Skeletal muscle cell (primary cell): ENCODE measurements at regions not wholly inside any gene's neighbourhood (a gene's known extent, or its start where the extent isn't known, plus 50 kb on each side); places are given as distances from the start of the nearest gene placed in this dataset.
"Not testable (repeated sequence)": the region's sequence is repeated elsewhere in the genome, so short reads cannot be mapped to it uniquely, and the experiment has no call there.

Source experiments
- DNase-seq: peaks from one replicate; pipeline ENCODE4 v3.0.0-alpha.2; 2010; ENCODE audit warnings: low read depth
- H3K4me3 ChIP-seq: 2 replicates; pipeline ENCODE4 v1.5.1; 2011; ENCODE audit warnings: low read depth, mild to moderate bottlenecking, control low read depth, low read length, moderate library complexity

DNA sequence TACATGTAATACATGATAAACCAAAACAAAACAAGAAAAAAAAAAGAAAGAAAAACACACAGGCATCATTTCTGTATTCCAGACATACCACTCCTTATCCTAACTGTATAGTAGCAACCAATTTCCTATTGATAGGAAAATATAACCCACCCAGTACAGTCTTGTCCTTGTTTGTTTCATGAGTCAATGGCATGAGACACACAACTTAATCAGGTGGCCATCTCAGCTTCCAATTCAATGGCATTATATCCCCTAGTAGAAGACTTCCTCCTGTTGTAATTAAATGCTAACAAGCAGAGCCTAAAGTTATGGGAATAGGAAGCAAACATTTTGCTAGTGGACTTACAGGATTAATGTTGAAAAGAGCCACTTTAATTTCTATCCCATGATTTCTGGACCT, 121.0 kb upstream of the NOL4 start:
- H3K4me3 ChIP-seq: no peak overlapping the region
- no peak for DNase-seq

DNA sequence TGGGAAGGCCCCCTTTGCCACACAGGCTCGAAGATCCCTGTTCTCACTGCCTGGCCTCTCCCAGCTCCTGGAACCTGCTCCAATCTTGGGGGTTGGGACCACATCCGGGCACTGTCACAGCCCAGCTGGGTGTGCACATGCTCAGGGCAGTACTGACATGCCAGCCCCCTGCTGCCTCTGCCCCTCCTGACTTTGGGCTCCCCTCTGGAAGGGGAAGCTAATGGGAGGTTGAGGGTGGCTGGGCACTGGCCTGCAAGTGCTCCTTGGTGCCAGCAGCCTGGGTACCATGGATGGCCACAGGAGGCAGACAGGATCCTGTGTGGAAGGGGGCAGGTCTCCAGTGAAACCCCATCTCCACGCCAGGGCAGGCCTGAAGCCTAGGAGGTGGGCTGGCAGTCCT, 126.1 kb upstream of the NOL4 start:
- no peak for DNase-seq
- no peak overlapping the region for H3K4me3 ChIP-seq

DNA sequence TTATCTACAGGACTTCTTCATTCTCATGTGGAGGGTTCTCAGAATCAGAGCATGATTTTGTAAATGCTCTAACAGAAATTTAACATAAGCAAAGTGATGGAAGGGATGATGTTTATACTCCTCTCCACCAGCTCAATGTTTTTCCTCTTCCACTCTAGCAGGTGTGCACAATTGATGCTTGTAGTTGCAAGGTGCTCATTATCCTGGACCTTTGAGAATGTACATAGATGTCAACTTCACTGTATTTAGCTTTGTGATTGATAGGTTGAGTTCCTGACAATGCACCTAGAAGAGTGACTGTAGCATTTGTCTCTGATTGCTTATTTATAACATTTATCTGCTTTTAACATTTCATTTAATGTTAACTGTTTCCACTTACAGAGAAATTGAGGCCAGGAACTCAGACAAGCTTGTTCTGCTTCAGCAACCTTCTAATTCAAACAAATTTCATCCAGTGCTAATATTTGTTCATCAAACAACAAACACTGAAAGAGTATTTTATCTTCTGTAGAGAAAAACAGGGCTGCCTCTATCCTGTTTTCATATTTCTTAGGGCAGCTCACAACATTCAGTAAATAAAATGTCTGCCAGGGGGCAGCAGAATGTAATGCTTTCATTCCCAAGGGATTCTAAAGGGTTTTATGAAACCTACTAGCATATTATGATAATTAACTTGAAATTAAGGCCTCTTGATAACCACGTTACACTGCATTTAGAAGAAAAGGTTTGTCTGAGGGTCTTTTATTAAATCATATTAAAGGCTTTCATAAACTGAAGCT, 127.9 kb upstream of the NOL4 start:
- no peak overlapping the region for H3K4me3 ChIP-seq
- DNase-seq: no peak

DNA sequence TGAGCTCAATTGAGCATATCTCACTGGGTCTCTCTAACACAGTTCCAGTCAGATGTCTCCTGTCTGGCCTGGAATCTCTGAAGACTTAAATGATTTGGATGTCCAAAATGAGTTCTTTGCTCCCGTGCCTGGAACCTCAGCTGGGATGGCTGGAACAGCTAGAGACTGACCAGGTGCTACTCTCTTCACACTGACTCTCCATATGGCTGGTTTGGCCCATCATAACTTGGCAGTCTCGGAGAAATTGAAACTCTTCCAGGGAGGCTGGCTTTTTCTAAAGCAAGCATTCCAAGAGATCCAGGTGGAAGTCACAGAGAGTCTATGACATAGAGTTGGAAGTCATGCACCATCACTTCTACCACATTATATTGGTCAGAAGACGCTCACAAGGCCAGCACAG, 129.6 kb upstream of the NOL4 start:
- no peak overlapping the region for H3K4me3 ChIP-seq
- no peak for DNase-seq

DNA sequence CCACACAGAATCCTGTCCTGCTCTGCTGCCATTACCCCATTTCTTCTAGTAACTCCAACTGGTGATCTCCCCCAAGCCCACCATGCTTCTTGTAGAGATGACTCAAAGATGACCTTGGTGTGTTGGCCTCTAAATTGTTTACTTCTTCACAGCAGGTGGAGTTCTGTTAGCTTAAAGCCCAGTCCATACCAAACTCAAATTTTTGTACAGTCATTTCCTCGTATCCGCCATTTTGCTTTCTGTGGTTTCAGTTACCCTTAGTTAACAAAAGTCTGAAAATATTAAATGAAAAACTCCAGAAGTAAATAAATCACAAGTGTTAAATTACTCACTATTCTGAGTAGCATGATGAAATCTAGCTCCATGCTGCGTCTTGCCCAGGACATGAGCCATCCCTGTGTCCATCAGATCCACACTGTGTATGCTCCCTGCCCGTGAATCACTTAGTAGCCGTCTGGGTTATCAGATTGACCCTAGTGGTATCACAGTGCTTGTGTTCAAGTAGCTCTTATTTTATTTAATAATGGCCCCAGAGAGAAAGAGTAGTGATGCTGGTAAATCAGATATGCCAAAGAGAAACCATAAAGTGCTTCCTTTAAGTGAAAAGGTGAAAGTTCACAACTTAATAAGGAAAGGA, 133.3 kb upstream of the NOL4 start:
- DNase-seq: no peak
- H3K4me3 ChIP-seq: no peak overlapping the region

DNA sequence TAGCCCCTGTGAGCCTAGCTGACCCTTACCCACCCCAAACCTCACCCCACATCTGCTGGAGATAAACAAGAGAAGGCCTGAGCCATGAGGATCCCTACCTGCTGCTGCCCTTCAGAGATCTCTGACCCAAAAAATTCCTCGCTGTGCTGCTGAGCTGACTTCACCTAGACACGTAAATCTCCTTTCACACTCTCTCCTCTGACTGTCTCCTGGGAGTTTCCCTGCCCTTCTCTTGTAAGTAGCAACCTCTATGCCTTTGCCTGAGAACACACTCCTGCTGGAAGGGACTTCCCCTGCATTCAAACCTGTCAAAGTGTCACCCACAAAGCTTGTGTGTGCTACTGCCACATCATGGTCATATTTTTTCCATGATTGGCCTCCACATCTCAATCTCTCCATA, 134.2 kb upstream of the NOL4 start:
- H3K4me3 ChIP-seq: no peak overlapping the region
- no peak for DNase-seq

DNA sequence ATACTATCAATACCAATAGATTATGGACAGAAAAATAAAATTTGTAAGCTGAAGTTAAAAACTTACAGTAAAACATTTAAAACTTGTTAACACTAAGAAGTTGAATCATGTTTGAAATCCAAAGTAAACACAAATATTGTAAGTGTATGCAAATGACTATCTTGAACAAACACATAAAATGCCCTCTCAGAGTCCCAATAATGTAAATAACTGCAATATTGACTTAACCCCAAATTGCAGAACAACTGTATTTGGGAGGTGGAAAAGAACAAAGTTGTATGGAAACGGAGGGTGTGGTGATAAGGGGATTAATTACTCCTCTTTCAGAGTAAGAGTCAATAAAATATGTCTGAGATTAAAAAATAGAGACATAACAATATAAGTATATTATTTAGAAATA, 140.0 kb upstream of the NOL4 start:
- DNase-seq: no peak
- H3K4me3 ChIP-seq: no peak overlapping the region

DNA sequence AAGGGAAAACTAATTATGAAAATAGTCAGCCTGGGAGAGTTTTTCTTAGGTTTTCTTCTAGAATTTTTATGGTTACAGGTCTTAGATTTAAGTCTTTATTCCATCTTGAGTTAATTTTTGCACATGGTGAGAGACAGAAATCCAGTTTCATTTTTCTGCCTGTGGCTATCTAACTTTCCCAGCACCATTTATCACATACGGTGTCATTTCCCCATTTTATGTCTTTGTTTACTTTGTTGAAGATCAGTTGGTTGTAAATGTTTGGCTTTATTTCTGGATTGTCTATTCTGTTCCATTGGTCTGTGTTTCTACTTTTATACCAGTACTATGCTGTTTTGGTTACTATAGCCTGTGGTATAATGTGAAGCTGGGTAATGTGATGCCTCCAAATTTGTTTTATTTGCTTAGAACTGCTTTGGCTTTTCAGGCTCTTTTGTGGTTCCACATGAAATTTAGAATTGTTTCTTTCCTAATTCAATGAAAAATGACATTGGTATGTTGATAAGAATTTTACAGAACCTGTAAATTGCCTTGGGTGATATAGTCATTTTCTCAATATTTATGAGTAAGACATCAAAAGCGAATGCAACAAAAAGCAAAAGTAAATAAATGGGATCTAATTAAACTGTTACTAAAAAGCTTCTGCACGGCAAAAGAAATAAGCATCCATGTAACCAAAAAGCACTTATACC, 146.1 kb upstream of the NOL4 start:
- no peak for DNase-seq
- no peak overlapping the region for H3K4me3 ChIP-seq

DNA sequence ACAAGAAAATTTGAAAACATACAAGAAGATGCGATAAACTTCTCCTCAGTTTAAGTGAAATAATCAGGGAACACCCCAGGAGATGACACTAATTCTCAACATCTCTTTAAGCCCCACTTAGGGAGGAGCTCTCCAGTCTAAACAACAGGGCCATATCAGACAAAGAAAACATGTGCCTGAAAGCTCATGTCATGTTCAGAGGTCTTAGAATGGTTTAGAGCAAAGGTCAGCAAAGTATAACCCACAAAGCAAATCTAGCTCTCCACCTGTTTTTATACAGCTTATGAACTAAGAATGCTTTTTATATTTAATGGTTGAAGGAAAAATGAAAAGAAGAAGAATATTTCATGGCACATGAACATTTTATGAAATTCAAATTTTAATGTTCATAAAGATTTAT, 155.6 kb upstream of the NOL4 start:
- no peak overlapping the region for H3K4me3 ChIP-seq
- DNase-seq: no peak

DNA sequence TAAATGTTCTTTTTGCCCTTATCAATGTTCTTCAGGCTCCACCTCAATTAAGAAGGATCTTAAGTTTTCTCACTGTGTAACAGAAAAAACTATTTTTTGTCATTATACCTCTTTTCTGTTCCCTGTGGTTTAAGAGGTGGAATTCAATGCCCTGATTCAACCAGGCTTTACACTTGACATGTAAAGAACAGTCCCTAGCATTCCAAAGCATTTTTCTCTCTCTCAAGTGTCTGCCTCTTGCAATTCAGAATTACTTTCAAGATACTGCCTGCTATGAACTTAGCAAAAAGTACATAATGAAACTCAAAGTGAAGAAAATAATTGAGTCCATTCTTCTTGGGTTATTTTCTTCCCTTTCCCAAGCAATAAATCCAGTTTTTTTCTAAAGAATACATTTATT, 160.6 kb upstream of the NOL4 start:
- no peak for DNase-seq
- no peak overlapping the region for H3K4me3 ChIP-seq

DNA sequence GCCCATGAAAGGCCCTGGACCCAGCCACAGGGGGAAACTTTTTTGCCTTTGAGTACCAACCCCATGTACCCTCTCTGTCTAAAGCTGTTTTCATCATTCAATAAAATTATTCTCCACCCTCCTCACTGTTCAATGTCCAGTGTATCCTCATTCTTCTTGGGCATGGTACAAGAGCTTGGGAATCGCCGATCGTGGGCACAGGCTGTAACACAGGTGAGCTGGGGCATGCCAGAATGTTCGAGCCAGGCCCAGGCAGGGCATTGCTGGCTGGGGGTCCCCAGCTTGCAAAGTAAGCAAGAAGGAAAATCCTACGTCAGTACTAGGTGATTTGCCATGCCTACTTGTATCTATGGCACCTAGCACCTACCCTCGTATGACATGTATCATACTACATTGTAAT, 162.1 kb upstream of the NOL4 start:
- DNase-seq: no peak

DNA sequence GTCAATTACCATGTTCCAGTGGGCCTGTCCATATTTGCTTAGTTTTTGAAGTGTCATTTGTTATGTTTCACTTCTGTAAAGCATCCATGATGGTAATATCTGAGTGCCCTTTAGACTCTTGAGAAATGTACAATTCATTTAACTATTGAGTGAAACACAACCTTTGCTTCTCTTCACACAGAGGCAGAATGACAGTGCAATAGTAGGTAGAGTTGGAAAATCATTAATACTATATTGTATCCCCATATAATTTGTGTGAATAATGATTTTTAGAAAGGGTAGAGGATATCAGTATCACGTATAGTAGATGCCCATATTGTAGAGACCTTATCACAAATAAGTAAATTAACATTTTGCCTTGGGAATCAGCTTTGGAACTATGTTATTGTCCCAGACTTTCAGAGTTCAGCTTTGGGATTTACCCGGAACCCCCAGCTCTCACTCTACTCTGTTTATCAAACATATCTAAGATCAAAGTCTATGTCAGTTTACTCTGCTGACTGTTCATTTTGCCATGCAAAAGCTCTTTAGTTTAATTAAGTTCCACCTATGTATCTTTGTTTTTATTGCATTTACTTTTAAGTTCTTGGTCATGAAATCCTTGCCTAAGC, 172.7 kb upstream of the NOL4 start:
- H3K4me3 ChIP-seq: no peak overlapping the region
- no peak for DNase-seq

More for the DNA sequence above, 162.1 kb upstream of the NOL4 start:
- no peak overlapping the region for H3K4me3 ChIP-seq

DNA sequence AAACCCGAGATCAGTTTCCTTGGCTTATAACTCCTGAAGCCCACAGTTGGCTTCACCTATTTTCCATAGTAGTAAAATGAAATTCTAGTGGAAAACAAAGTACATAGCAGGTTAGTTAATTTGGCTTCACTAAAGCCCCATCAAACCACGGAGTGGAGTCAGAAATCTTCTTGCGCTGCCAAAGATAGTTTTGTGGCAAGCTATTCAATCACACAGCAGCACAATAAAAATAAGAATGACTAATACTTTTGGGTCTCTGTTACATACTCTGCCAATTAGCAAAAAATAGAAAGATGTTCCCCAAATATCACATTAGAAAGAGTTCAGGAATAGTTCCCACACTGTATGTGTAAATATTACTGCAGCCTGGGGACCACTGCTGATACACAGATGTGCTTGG, 175.2 kb upstream of the NOL4 start:
- DNase-seq: no peak
- H3K4me3 ChIP-seq: no peak overlapping the region

DNA sequence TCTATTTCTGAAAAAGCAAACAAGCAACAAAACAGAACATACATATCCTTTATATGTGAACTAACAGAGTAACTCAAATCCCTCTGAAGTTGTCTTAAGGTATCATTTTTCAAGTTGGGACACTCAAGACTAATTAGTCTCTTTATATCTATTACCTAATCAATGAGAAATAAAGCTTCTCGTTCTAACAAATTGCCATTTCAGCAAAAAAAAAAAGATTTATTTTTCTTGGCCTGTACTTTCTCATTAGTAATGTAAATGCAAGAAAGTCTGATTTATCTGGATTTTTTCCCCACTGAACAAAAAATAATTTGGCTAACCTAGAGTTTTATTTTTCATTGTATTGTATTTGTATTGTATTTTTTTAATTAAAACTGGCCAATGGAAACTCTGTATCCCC, 176.1 kb upstream of the NOL4 start:
- no peak overlapping the region for H3K4me3 ChIP-seq
- DNase-seq: no peak

DNA sequence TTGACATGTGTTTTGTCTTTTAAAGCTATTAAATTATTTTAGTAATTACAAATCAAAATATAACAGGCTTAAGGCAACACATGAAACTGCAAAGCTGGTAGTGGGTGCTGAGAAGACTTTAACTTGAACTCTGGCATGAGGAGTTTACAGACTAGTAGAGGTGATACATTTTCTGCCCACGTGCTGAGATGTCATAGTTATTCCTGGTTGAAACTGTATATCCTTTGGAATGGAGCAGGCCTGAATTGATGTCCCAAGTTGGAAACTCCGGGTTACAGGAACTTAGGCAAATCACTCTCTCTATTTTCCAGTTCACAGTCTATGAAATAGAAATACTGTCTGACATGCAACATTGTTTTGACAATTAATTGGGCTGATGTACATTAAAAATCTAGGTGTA, 177.1 kb upstream of the NOL4 start:
- no peak overlapping the region for H3K4me3 ChIP-seq
- DNase-seq: no peak

DNA sequence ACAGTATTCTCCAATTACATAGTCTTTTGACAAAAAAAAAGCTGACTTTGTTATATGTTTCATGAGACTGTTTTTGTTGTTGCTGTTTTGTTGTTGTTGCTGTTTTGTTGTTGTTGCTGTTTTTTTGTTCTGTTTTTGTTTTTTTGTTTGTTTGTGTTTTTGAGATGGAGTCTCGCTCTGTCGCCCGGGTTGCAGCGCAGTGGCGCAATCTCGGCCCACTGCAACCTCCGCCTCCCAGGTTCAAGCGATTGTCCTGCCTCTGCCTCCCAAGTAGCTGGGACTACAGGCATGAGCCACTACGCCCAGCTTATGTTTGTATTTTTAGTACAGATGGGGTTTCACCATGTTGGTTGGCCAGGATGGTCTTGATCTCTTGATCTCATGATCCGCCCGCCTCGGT, 182.8 kb upstream of the NOL4 start:
- H3K4me3 ChIP-seq, DNase-seq: not testable (repeated sequence)

DNA sequence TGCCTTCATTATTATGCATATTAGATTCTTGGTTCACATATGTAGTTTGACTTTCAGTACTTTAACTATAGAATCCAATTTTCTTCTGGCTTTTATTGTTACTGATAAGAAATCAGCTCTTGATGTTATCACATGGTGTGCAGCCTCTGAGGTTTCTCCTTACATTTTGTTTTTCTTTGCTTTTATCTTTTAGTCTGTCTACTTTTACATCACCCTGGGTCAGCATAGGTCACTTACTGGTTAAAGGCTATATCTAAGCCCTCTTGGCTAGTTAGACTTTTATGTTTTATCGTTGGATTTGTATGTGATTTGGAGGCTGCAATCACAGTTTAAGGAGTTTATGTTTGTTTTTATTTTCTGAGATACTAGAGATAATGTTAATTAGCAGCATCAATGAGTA, 187.2 kb upstream of the NOL4 start:
- no peak overlapping the region for H3K4me3 ChIP-seq
- no peak for DNase-seq

DNA sequence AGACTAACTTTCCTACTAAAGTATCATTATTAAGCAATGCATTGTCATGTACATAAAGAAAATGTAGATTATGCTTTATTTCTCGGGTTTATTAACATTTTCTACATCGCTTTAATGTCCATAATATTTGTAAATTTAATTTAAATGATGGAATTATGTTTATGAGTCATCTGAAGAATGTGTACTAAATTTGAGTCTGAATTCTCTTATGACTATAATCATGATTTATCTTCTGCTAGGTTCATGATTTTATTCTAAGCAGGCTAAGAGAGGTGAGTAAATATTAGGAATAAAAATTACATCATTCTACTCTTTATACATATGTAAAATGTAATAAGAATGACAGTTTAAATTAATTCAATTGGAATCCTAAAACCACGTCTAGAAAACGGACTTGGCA, 206.3 kb upstream of the NOL4 start:
- H3K4me3 ChIP-seq: no peak overlapping the region
- DNase-seq: no peak

DNA sequence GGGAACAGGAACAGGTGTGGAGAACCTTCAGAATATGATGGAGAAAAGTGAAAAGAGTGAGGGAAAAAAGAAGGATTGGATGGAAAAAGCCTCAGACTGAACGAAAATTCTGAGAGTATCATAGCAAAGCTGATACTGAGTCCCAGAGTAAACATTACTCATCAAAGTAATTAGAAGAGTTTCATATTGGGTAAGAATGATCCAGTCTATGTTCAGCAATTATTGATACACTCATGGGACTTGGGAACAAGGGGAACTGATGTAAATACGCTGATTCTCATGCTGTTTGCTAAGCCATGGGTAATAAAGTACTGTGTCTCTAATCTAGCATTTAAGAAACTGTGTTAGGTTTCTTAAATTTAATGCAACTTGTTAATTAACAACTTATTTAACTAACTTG, 219.9 kb upstream of the NOL4 start:
- no peak for DNase-seq

DNA sequence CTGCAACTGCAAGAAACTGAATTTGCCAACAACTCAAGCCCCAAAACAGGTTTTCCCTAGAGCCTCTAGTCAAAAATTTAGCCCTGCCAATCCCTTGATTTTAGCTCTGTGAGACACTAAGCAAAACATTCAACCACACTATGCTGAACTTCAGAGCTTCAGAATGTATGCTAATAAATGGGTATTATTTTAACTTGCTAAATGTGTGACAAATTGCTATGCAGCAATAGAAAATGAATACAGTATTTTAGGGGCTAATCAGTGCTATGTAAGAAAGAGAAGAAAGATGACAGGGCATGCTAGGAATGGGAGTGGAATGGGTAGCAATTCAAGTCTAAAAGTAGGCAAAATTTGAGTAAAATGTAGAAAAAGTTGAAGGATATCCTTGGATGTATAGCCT, 223.9 kb upstream of the NOL4 start:
- no peak for DNase-seq
- H3K4me3 ChIP-seq: no peak overlapping the region

More for the DNA sequence above, 219.9 kb upstream of the NOL4 start:
- H3K4me3 ChIP-seq: no peak overlapping the region
